Hindlimb muscle (tissue), 1 donor: ENCODE measurements at regions not wholly inside any gene's neighbourhood (a gene's known extent, or its start where the extent isn't known, plus 50 kb on each side); places are given as distances from the start of the nearest gene placed in this dataset.

Experiments
- DNase-seq: peaks from one replicate; pipeline ENCODE4 v3.0.0-alpha.2; 2013

DNA sequence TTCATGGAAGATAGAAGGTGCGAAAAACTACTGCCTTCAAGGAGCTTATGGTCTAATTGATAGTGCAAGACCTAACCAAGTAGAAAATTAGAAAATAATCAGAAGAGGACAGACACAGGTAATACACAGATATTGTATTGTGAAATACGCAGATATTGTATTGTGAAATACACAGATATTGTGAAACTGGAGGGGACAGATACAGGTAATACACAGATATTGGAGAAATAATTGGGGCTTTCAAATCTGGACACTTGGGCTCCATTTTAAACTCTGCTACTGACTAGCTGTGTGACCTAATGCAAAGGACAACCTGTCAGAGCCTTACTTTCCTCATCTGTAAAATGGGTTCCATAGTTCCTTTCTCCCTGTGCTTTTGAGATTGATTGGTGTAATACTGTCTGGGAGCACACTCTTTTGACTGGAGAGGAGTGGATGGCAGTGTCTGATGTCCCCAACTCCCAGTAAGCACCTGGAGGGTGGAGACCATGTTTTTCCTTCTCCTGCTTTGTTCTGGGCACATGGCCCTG lies 272.8 kb downstream of the TLE3 start:
- DNase-seq, result no peak

- DNase-seq, result no peak
Measured at GRCh38 chr15:69825941-69826818, 271.5 kb downstream of the TLE3 start.

GRCh38 chr15:69826819-69827175 lies 270.9 kb downstream of the TLE3 start:
- no peak for DNase-seq

DNA sequence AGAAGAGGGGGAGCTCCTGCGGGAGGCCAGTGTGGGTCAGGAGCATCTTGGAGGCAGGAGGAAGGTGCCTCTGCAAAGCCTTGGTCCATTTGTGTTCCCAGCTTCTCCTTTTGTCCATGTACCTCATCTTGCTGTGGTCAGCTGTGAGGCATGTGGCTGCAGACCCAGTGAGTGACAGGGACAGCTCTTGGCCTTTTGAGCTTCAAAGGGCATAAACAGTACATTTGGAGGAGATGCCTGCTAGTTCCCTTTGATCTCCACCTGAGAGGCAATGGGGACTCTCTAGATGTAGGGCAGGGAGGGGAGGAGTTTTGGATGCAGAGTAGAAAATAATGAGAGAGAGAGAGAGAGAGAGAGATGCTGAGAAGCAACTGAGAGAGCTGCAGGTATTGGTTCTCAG lies 270.0 kb downstream of the TLE3 start:
- DNase-seq, result no peak

- no peak for DNase-seq
Measured at GRCh38 chr15:69828181-69828828, 269.4 kb downstream of the TLE3 start.

DNA sequence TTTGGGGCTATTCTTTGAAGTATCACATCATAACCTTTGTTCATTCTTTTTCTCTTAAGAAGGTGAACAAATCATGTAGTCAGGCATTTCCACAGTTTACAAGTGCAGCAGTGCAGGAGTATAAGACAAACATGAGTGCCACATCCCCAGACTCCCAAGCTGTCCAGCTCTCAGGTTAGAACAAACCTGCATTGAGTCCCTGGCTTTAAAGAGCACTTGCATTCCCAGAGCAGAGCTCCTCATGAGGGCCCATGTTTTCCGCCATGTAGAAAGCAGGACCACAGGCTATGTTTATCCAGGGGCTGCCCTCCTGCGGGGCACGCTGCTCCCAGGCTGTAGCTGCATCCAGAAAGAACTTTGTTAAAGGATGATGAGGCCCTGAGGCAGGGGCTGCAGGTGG lies 267.7 kb downstream of the TLE3 start:
- no peak for DNase-seq

DNA sequence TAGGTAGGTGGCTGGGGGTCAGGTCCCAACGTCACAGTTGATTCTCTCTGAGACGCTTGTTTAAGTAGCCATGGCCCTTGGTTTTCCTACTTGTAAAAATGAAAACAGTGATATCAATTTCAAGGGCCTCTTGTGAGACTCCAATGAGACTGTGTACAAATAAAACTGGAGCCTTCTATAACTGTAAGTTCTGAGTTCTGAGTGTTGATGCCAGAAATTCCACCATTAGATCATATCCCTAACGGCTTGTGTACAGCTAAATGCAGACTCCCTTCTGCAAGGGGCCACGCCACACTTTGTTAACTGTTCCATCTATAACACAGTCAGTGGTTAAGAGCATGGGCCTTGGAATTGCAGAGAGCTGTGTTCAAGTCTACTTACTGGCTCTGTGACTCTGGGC lies 267.3 kb downstream of the TLE3 start:
- no peak for DNase-seq

GRCh38 chr15:69830876-69831275 lies 266.8 kb downstream of the TLE3 start:
- DNase-seq, result no peak

DNA sequence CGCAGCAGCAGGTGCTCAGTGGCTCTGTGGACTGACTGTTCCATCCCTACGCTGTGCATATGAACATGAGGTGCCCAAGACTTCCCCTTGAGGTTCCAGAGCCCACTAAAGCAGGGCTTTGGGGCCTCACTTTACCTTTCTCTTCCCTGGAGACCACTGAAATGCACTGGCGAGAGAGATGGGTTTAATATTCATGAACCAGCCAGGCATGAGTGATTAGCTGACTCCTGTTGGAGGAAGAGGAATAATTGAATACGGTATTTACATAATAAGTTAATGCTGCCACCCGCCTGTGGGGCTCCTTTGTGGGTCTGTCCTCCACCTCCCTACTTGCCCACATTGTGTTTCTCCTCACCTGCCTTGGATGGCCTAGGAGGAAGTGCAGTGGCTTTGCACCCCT lies 263.4 kb downstream of the TLE3 start:
- DNase-seq, result no peak

GRCh38 chr15:69834761-69835160 lies 263.0 kb downstream of the TLE3 start:
- DNase-seq, result no peak

GRCh38 chr15:69836048-69836447 lies 261.7 kb downstream of the TLE3 start:
- DNase-seq, result no peak

DNA sequence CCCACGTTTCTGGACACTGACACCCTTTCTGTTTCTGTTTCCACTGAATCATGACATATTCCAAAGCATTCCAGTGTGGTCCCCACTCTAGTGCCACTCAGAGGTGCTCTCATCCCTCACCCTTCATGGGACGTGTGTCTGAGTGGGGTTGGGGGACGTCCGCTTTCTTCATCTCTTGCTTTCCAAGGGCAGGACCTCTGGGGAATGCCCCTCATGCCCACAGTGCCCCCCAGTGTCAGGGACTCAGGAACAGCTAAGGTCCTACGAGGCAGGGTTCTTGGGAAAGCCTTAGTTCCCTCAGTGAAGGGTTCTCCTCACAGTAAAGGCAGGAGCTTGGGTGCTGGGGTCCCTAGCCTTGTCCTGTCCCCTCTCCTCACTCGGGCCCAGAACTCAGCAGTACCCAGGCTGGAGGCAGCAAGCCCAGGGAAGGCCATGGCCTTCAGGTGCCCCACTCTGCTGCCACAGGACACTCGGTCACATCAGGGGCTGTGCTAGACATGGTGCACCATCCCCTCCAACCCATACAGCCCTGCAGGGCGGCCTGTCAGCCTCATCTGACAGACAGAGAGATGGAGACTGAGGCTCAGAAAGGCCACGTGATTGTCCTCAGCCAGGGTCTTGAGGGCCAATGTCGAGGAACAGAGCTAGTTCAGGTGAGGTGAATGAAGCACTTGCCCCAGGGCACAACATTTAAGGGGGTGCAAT lies 261.0 kb downstream of the TLE3 start:
- DNase-seq, result no peak

DNA sequence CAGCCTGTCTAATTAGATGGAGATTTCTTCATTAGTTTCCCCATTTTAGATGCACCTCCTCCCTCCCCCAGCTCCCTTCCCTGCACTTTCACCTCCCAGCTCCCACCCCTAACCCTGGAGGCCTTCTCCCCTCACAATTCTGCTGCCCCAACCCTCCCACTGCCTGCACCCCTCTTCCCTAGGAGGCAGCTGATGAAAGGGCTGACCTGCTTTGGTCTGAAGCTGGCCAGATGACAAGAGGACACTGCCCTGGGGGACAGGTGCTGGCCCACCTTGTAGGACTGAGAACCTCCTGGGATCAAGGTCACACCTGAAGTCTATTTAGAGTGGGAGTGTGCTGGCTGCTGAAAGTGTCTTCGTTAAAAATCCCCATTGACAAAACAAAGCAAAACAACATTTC lies 259.4 kb downstream of the TLE3 start:
- no peak for DNase-seq

- no peak for DNase-seq
Measured at GRCh38 chr15:69838994-69839393, 258.7 kb downstream of the TLE3 start.

- peak; percentile 22 for DNase-seq
Measured at GRCh38 chr15:69841113-69841828, 256.4 kb downstream of the TLE3 start.

GRCh38 chr15:69842851-69843250 lies 254.9 kb downstream of the TLE3 start:
- DNase-seq, result no peak

DNA sequence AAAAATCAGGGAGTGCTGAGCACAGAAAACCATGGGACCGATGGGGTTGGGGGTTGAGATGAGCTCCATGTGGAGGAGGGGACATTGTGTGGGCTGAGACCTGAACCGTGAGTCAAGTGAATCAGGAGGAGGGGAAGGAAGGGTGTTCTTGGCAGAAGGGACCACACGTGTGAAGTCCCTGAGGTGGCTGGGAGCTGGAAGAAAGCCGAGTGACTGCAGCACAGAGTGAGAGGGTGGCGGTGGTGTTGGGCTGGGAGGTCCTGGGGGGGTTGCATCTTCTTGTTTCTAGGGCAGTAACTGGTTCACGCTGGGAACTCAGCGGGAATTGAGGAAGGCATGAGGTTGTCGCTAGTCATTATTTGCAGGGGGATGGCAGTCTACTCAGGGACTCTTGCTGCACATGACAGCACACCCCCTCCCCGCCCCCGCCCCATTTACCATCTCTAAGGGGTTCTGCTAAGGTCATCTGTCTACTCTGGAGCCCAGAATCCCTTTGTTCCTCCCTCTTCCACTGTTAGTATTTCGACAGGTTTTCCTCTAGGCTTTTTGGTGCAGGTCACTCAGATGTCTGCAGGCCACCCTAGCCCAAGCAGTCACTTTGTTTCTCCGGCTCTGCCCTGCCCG lies 254.3 kb downstream of the TLE3 start:
- no peak for DNase-seq

DNA sequence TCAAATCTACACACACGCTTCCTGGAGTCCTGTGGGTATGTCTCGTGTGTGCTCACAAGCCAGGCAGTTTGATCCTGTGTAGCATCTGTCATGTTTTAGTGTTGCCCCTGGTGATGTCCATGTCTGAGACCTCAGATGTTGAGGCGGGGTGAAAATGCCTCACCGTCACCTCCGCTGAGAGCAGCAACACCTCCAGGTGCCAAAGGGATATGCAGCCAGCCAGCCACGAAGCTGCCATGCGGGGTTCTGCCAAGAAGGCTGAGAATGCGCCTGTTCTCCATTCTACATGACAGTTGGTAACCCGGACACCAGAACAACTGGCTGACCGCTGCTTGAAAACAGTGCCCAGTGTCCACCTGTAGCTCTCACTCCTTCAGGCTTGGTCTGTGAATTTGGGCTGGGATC lies 253.8 kb downstream of the TLE3 start:
- no peak for DNase-seq

GRCh38 chr15:69845159-69845558 lies 252.6 kb downstream of the TLE3 start:
- no peak for DNase-seq

DNA sequence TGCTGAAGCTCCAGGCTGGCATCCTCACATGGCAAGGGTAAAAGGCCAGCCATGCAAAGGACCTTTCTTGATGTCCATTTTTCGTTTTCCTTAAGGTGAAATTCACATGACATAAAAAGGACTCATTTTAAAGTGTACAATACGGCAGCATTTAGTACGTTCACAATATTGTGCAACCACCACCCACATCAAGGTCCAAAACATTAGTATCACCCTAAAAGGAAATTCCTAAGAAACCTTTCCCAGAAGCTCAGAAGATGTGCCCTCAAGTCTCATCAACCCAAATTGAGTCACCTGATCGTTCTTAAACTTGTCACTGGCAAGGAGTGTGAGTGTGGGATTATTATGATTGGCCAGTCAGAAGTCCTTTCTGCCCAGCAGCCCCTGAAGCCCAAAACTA lies 250.1 kb downstream of the TLE3 start:
- no peak for DNase-seq

DNA sequence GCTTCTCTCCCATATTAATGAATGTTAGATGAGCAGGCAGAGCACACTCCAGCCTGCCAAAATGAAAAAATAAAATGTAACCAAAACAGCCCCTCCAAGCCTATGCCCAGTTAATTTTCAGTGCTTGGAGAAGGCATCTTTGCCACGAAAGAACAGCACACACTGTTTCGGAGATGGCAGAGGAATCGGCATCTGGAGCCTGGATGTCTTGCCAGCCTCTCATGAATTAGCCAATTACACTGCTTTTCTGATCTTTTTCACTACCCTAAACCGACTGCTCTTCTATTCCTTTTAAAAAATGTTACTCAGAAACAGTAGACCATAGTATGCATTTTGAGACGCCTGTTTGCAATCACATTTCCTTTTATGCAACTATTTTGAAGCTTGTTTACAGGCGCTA lies 249.6 kb downstream of the TLE3 start:
- no peak for DNase-seq

GRCh38 chr15:69848551-69849231 lies 249.0 kb downstream of the TLE3 start:
- no peak for DNase-seq
